ENCODE measurements at regions not wholly inside any gene's neighbourhood (a gene's known extent, or its start where the extent isn't known, plus 50 kb on each side); places are given as distances from the start of the nearest gene placed in this dataset.

DNA sequence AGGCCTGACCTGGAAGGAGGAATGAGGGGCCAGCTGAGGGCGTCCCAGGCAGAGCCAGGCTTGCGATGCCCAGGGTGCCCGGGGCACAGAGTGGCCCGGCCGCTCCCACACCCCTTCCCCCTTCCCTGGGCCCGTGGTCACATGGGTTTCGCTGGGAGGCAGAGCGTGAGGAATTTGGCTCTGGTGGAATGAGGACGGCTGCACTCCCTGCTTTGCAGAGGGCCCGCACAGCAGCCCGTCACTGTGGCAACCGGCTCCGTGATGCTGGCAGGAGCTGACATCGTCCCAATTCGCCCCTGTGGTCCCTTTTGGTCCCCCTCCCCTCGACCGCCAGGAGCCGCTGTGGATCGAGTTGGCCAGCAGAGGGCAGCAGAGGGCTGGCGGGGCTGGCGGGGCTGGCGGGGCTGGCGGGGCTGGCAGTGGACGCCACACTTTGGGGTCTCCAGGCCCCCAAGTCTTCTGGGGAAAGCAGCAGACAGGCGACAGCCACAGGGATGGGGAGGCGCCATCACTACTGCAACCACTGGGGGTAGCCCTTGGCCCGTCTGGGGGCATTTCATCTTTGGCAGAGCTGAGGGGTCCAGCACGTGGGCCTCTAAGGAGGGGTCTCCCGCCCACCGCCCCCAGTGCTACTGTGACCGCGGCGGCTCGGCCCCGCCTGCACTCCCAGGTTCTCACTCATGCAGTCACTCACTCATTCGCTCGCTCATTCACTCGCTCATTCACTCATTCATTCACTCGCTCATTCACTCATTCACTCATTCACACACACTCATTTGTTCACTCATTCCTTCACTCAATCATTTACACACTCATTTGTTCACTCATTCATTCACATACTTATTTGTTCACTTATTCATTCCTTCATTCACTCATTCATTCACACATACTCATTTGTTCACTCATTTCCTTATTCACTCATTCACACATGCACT lies 49.7 kb upstream of the BHLHE23 start:
- peak; percentile 19 for DNase-seq (ENCODE audit: low spot score)
